NOMO-1 (cell line): ENCODE measurements at regions not wholly inside any gene's neighbourhood (a gene's known extent, or its start where the extent isn't known, plus 50 kb on each side); places are given as distances from the start of the nearest gene placed in this dataset.
A peak's percentile ranks its signal among the peaks of the same experiment; 100 is the strongest.
"Not testable (repeated sequence)": the region's sequence is repeated elsewhere in the genome, so short reads cannot be mapped to it uniquely, and the experiment has no call there.

ENCODE experiments used
- DNase-seq, 2 experiments: peaks; one replicate each; lab custom pipeline; 2025; ENCODE audit not compliant: unreplicated experiment in 2 of 2; lab: John Stamatoyannopoulos, UW

- DNase-seq: no peak
Measured at GRCh38 chrX:2162695-2163094, 338.1 kb downstream of the DHRSX start.

DNA sequence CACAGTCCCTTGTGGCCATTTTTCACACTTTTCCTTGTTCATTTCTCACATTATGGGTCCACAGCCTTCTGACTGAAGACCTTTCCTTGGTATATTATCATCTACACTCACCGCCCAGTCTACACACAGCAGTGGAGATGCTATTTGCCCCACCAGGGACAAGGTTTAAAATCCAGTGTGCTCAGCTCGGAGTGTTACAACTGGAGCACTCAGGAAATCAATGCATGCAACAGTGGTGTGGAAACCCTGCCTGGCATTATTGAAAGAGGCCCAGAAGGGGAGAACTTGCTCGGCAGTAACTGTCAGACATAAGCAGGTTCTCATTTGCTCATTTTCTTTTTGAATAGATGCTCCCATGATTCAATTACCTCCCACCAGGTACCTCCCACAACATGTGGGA lies 340.9 kb downstream of the DHRSX start:
- peak; percentile 23 to 50 for DNase-seq

GRCh38 chrX:2159393-2159792 lies 341.4 kb downstream of the DHRSX start:
- peak; percentile 20 to 58 for DNase-seq

GRCh38 chrX:2150722-2151121 lies 350.1 kb downstream of the DHRSX start:
- DNase-seq: no peak

- DNase-seq: not testable (repeated sequence)
Measured at GRCh38 chrX:2150014-2150413, 350.8 kb downstream of the DHRSX start.

DNA sequence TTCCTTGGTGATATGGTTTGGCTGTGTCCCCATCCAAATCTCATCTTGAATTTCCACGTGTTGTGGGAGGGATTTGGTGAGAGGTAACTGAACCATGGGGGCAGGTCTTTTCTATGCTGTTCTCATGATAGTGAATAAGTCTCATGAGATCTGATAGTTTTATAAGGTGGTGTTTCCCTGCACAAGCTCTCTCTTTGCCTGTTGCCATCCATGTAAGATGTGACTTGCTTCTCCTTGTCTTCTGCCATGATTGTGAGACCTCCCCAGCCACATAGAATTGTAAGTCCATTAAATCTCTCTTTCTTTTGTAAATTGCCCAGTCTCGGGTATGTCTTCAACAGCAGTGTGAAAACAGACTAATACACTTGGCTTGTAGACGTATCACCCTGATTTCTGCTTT lies 351.7 kb downstream of the DHRSX start:
- DNase-seq: not testable (repeated sequence)

GRCh38 chrX:2147928-2148327 lies 352.8 kb downstream of the DHRSX start:
- no peak for DNase-seq

DNA sequence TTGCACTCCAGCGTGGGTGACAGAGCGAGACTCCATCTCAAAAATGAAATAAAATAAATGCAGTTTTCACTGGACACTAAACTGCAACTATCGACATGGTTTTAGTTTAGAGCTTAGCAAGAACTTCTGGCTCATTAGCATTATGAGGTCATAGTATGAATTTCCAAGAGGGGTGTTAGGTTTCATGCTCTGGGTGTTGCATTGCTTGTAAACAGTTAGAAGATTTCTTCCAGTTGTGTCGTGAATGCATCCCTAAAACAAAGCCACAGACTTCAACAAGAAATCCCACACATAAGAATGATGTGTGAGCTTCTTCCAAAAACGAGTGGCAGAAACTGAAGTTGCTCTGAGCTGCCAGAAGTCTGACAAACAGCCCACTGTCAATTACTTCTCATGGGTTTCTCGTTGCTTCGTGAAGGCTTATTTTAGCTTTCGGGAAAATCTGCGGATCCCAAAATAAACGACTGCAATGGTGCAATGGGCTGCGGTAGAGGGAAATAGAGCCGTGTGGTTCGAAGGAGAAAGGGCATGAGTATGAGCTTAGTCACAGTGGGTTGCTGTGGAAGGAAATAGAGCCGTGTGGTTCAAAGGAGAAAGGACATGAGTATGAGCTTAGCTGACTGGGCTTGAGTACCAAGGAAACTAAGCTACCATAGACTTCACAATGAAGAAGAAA lies 354.9 kb downstream of the DHRSX start:
- peak; percentile 26 to 47 for DNase-seq

- DNase-seq: no peak
Measured at GRCh38 chrX:2137882-2138281, 362.9 kb downstream of the DHRSX start.

GRCh38 chrX:2136848-2137247 lies 363.9 kb downstream of the DHRSX start:
- no peak for DNase-seq

DNA sequence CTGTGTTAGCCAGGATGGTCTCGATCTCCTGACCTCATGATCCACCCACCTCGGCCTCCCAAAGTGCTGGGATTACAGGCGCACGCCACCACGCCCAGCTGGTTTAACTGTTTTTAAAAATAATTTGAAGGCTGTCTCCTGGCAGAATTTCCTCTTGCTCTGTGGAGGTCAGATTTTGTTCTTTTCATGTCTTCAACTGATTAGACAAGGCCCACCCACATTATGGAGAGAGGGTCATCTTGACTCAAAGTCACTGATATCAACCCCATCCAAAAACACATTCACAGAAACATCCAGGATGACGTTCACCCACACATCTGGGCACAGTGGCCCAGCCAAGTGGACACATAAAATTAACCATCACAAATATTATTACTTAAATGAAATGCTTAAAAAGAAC lies 365.4 kb downstream of the DHRSX start:
- no peak for DNase-seq

GRCh38 chrX:2134782-2135181 lies 366.0 kb downstream of the DHRSX start:
- DNase-seq: no peak
